ENCODE measurements at regions not wholly inside any gene's neighbourhood (a gene's known extent, or its start where the extent isn't known, plus 50 kb on each side); places are given as distances from the start of the nearest gene placed in this dataset.

DNA sequence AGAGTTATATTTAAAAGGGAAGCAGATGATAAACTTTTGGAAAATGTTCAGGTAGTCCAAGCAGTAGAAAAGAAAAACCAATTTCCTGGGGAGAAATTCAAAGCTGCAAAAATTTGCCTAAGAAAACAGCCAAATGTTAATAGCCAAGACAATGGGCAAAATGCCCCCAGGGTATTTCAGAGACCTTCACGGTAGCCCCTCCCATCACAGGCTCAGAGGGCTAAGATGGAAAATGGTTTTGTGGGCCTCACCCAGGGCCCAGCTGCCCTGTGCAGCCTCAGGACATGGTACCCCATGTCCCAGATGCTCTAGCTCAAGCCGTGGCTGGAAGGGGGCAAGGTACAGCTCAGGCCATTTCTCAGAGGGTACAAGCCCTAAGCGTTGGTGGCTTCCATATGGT is 391.0 kb downstream of the ZIC4 start:
- DNase-seq (ENCODE audit: low spot score) = no peak

DNA sequence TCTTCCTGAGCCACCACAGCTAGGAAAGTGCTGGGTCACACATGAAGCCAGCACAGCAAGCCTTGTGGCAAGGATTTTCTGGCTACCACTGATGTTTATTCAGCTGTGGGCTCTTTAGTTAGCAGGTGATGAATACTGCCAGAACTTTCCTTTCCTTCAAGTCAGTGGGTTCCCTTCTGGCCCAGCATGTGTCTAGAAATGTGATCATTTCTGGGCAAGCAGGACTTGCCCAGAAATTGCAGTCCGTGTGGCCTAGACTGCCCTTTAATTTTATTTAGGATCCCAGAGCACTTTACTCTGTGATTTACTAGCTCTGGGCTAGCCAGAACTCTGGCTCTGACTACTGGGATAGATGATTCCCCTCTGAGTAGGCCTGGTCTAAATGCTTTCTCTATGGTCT is 397.5 kb downstream of the ZIC4 start:
- no peak for DNase-seq (ENCODE audit: low spot score)

DNA sequence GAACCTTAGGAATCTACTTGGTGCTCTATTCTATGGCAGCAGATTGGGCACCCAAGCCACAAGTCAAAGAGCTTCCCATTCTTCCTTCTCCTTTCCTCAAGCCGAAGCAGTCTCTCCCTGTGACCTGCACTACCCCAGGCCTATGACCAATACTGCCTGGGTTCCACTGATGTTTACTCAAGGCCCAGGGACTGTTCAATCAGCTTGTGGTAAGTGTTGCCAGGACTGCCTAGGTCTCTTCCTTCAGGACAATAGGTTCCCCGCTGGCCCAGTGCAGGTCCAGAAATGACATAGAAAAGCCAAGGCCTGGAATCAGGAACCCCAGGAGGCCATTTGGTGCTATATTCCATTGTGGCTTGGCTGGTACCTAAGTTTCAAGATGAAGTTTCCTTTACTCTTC is 397.9 kb downstream of the ZIC4 start:
- no peak for DNase-seq (ENCODE audit: low spot score)

DNA sequence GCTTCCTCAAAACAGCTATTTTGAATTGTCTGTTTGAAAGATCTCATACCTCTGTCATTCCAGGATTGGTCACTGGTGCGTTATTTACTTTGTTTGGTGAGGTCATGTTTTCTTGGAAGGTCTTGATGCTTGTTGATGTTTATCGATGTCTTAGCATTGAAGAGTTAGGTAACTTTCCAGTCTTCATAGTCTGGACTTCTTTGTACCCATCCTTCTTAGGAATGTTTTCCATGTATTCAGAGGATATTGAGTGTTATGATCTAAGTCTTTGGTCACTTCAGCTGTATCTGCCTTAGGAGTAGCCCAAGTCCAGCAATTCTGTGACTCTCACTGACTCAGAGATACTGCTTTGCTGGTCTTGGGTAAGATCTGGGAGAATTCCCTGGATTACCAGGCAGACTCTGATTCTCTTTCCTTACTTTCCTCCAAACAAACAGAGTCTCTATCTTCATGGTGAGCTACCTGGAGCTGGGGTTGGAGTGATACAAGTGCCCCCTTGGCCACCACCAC is 398.6 kb downstream of the ZIC4 start:
- DNase-seq (ENCODE audit: low spot score) = no peak

DNA sequence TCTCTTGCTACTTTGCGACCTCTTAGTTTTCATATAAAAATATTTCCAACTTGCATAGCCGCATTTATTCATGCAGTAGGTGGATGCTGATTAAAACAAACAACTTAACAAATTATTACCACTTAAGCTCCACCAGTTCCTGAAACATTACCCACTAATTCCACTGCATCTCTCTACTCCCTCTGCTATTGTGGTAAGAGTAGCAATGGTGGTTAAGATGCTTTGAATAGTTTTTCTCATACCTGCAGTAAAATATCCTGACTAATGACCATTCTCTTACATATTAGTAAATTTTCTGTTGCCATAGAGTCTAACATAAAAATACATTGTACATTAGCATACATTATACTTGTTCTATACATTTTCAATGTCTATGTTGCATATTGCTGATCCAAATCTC is 397.6 kb upstream of the PLSCR5 start:
- no peak for DNase-seq (ENCODE audit: low spot score)

DNA sequence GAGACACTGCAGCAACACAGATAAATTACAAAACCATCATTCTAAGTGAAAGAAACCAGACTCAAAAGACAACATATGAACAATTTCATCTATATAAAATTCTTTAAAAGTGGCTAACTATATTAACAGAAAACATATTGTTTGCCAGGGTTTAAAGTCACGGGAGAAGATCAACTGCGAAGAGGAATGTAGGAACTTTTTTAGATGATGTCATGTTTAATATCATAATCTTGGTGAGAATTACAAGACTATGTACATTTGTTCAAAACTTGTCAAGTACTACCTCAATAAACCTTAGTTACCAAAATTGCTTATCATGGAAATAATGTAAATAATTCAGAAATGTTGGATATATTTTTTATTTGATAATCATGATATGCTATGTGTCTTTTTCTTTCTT is 395.1 kb upstream of the PLSCR5 start:
- no peak for DNase-seq (ENCODE audit: low spot score)

DNA sequence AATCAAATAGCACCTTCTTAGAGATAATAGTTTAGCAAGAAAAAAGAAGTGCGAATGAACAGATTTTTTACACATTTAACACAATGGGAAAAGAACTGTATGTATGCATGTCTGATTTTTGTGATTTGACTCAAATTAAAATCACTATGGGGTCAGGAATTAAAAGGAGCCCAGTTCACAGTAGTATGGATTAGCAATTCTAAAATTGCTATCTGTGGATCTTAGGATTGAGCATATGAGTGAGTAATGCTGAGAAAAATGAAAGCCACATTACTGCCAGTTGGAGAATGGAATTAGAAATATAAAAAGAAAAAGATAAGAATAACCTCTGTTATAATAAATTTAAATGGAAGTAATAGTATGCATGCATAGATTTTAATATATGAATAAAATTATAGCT is 386.8 kb upstream of the PLSCR5 start:
- no peak for DNase-seq (ENCODE audit: low spot score)

DNA sequence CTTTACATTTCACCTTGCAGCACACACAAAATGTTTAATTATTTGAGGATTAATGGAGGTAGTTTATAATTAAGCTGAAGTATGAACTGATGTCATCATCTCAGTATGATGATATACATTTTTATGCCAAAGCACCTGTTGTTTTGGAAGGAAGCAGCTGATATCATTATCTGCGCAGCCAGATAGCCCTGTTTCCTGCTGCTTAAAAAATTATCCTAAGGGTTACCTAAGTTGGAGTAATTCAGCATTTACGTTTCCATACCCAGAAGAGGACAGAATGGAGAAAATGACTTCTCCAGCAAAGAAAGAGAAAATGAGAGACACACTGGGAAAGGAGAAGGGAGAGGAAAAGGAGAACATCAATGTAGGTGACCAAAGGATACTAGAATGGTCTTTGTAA is 370.3 kb upstream of the PLSCR5 start:
- no peak for DNase-seq (ENCODE audit: low spot score)

DNA sequence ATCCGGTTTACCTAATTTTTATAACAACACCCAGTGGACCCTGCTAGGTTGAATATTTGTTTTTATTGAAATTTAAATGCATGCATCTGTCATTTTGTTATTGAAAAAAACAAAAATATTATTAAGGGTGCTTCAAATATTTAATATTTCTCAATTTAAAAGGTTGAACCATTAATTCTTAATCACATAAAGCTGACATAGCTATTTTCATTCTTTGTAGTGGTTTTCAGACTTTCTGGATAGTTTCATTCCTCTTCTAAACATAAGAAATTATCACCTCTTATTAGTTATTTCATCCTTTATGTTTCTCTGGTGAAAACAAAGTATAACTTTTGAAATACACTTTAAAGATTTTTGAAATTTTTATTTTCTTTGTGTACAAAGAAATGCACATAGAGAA is 369.9 kb upstream of the PLSCR5 start:
- no peak for DNase-seq (ENCODE audit: low spot score)

DNA sequence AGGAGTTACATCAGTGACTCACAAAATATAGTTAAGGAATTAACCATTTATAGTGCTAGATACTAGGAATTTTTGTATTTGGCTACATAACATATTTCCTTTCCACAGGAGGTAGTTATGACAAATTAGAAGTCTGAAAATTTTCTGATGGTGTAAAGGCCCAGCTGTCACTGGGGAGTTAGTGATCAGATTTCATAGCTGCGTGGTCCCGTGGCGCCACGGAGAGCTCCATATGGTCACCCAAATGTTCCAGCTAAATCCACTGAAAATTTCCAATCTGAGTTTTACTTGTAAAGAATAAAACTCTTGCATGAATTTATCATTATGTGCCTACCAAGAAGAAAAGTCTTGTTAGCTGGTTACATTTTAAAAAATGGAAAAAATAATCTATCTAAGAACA is 368.9 kb upstream of the PLSCR5 start:
- DNase-seq (ENCODE audit: low spot score) = no peak

DNA sequence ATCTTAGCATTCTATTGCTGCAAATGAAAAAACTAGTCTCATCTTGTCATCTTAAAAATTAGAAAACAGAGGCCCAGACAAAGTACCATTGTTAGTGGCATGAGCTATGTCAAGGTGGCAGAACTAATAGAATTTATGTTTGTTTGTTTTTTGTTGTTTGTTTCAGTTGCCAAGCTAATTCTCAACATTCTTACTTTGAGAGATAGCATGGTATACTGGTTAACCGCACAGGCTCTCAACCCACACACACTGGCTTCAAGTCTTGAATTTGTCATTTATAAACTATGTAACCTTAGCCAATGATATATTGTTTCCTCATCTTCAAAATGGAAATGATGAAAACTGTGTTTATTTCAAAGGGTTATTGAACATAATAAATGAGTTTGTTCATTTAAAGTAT is 367.6 kb upstream of the PLSCR5 start:
- DNase-seq (ENCODE audit: low spot score) = no peak

DNA sequence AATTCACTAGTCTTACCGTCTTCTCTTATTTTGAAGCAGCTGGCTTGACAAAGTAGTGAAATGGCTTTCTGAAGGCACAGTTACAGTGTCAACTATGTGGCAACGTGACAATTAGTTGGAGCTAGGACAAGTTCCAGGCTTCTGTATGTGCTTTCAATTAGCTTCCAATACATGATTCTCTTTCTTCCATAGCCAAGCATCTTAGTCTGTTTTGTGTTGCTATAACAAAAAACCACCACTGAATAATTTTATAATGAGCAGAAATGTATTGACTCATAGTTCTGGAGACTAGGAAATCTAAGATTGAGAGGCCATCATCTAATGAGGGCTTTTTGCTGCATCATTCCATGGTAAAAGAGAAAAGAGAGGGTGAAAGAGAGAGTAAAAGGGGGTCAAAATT is 365.1 kb upstream of the PLSCR5 start:
- no peak for DNase-seq (ENCODE audit: low spot score)

DNA sequence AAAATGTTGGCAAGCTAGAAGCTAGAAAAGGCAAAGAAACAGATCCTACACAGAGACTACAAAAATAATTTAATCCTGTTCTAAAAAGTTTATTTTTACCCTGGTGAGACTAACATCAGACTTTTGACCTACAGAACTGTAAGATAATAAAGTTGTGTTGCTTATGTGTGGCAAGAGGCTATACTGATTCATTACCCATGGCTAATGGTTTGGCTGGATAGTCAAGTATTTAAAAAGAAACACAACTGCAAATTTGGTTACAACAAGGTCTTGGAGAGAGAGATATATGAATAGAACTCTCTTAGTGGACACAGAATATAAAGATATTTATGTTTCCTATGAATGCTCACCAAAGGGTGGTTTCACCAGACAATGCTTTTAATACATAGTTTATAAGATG is 364.2 kb upstream of the PLSCR5 start:
- DNase-seq (ENCODE audit: low spot score) = no peak

DNA sequence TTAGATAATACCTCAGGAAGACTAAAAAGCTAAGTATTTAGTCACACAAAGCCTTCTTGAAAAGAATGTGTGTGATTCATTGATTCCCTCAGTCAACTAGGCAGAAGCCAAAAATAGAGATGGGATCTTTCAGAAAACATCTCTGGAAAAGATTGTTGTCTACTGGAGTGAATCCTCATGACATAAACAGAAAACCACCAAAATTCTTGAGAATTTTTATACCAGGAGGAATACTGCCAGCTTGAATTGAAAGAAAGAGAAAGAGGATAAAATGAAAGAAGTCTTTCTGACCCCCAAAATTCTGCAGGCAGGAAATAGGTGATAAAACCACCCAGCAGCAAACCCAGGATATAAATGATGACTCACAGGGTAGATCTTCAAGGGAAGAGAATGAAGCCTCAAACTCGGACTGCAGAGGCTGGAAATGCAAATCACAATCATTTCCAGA is 363.1 kb upstream of the PLSCR5 start:
- DNase-seq (ENCODE audit: low spot score) = no peak

DNA sequence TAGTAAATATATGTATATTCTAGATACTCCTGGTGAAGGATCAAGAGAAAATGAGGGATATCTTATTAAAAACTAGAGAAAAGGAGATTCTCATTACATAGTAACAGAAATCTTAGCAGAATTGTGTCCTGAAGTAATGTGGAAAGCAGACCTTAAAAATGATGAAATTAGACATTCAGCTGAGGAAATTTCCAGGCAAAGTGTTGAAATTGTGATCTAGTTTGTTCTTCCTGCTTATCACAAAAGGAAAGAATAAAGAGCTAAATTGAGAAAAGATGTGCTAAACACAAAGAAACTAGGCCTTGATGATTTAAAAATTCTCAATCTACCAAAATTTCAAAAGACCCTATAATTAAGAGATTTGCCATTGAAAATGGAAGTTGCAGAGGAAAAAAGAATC is 362.6 kb upstream of the PLSCR5 start:
- DNase-seq (ENCODE audit: low spot score) = no peak

DNA sequence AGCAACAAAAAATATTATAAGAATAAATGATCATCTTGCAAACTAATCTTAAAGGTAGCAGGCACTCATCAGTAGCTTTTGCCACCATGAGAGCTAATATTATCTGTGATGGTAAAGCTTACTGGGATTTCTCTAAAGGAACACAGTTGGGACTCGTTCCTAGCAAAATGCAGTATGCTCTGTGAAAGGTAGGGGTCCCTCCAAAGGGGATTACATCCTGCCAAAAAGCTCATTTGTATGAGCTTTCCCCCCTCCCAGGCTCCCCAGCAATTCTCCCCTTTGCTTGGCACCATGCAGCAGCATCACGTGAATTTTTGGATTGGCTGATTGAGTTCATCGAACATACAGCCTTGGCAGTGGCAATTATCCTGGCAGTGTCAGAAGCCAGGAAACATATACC is 361.0 kb upstream of the PLSCR5 start:
- no peak for DNase-seq (ENCODE audit: low spot score)

DNA sequence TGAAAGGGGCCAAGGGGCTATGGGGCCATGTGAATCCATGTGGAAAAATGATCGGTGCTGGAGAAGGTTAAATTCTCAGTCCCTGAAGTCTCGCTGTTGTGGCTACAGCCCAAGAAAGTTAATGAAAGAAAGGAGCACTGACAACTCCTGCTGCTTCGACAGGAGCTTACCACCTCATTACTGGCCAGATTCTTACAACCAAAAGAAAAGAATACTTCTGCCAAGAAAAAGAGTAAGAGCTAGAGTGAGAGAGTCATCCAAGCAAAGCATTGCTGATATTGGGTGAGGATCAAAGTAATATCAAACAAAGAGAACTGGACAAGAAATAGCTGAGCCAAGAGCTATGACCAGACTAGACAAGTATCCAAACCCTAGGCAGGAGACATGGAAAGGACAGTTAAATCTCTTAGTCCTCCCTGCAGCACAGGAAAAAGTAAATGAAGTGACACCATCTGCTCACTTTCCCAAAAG is 348.4 kb upstream of the PLSCR5 start:
- no peak for DNase-seq (ENCODE audit: low spot score)

DNA sequence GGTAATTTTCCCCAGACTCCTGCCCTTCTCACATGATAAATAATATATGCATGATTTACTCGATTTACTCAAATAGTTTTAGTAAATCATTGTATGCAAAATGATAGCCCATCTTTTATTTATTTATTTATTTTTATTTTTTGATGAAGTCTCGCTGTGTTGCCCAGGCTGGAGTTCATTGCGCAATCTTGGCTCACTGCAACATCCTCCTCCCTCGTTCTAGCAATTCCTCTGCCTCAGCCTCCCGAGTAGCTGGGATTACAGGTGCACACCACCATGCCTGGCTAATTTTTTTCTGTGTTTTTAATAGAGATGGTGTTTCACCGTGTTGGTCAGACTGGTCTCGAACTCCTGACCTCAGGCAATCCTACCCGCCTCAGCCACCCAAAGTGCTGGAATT is 343.8 kb upstream of the PLSCR5 start:
- DNase-seq (ENCODE audit: low spot score) = no peak

DNA sequence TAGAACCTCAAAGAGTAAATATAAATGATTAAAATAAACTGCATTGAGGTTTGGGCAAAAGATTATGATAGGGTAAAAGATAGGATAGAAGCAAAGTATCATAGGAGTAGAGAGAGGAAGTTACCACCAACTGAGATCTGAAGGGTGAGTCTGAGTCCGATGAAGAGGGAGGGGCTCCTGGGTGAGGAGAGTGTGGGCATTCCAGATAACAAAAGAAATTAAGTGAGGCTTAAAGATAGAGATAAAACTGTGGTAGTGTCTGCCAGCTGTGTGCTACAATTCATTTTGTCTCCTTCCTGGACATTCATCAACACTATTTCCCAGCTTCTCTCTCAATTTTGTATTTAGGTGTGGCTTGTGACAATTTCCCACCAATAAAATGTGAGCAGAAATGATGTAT is 343.0 kb upstream of the PLSCR5 start:
- DNase-seq (ENCODE audit: low spot score) = no peak

DNA sequence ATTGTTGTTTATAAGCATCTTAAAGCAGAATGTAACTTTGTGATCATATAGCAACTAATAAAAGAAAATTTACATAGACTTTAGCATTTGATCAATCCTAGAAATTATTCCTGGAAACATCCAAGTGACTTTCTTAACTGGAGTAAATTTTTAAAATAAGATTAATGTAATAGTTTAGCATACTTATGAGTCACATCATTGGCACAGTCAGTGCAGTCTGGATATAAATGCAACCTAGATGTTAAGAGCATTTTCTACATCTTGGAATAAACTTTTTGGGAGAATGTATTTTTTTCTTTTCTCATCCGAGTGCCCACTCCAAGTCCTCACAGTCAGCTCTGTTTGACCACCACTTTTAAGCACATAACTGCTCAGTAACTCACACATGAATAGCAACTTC is 324.6 kb upstream of the PLSCR5 start:
- no peak for DNase-seq (ENCODE audit: low spot score)

DNA sequence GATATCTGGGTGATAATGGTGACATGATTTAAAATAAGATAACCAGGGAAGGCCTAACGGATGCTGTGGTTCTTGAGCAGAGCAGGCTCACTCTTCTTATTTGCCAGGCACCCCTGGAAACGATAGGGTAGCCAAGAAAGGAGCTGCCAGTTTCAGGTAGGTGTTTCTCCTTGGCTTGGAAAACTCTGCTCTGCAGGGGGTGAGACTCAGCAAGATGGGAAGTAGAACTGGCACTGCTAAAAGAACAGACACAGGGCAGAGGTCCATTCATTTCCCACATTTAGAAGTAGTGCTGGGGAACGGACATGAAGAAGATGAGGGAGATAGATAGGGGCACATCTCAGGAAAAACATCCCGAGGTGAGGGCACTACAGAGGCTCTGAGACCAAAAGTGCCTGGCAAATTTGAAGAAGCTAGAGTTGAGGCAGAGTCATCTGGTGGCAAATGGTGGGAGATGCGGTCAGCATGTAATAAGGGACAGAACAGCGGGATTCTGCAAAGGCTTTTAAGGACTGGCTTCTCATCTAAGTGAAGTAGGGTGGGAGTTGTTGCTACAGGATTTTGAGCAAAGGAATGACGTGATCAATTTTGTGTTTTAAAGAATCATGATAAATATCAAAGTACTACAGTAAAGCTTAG is 323.4 kb upstream of the PLSCR5 start:
- DNase-seq (ENCODE audit: low spot score) = no peak

DNA sequence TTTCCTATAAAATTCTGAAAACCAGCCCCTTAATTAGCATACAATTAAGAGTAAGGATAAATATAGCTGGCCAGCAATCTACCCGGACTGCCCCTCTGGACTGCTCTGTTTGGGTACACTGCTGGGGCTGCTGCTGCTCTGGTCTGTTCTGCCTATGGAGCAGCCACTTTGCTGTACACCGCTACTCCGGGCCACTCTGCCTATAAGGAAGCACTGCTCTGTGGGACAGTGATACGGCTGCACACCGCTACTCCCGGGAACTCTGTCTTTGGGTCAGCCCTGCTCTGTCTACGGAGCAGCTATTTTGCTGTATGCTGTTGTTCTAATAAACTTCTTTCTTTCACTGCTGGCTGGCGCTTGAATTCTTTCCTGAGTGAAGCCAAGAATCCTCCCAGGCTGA is 316.5 kb upstream of the PLSCR5 start:
- DNase-seq (ENCODE audit: low spot score) = no peak

DNA sequence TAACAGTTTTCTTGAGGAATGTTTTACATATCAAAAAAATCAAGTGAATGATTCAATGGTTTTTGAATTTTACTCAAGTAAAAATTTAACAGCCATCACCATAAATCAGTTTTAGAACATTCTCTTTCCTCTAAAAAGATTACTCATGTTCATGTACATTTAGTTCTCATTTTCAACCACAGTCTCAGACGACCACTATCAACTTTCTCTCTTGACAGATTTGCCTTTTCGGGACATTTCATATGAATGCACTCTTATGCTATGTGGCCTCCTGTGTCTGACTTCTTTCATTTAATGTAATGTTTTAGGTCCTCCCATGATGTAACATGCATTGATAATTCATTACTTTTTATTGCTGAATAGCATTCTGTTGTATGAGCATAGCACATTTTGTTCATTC is 309.3 kb upstream of the PLSCR5 start:
- no peak for DNase-seq (ENCODE audit: low spot score)

DNA sequence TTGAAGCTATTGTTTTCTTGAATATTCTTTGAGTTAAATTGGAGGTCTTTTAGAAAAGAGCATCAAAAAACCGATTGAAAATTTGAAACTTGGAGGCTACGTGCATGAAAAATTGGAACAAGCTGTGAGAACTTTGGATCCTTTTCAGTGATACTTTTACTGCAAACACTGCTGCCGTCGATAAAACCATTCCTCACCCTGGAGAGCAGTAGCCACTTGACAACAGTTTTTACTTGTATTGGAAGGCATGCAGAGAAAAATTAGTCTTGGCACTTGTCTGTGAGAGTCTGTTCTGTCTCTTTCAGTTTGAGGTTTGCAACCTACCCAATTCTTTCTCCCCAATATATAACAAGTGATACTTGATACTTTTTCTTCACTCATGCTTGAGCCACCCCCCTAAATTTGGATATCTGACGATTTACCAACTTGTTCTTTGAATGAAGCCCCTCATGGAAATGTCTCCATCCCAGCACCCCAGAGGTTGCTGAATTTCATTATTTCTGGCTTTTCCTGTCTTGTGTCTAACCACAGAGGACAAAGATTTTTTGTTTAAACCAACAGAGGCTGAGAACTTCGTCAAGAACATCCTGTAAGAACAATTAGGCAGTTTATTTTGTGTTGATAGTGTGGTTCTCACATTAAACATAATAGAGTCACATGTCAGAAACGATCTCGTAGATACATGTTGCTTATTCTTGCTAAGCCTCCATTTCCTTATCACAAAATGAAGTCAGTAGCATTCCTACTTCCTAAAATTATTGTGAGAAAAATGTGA is 307.3 kb upstream of the PLSCR5 start:
- no peak for DNase-seq (ENCODE audit: low spot score)

All from ecto neural progenitor cell (in vitro differentiated cells).